ENCODE measurements at regions not wholly inside any gene's neighbourhood (a gene's known extent, or its start where the extent isn't known, plus 50 kb on each side); places are given as distances from the start of the nearest gene placed in this dataset.

GRCh38 chr16:5498562-5498961 lies 401.0 kb upstream of the EEF2KMT start:
- DNase-seq = no peak

DNA sequence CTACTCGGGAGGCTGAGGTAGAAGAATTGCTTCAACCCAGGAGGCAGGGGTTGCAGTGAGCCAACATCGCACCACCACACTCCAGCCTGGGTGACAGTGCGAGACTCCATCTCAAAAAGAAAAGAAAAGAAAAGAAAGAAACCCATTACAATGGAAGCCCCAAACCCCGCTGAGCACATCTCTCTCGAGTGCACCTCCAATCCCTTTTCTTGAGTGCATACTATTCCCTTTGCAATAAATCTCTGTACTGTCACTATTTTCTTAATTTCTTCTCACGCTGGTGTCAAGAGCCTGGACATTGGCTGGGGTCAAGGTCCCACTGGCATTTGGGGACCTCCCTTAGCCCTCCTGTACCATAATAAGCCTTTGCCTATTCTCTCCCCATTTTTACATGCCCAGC lies 398.4 kb upstream of the EEF2KMT start:
- no peak for DNase-seq

DNA sequence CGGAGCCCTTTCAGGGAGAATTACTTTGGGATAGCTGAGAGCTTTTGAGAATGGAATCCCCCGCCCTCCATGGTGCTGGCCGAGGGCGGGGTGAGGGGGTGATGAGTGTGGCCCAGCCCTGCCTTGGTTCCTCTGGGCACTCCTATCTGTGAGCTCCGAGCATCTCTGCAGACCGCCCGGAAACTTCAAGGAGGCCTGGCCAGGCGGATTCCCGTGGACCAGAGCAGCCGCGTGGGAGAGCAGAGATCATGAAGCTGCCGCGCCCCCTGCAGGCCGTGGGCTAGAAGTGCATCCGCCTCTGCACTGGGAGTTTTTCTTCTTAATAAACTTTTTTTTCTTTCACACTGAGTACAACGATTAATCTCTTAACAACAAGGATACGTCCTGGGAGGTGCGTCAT lies 392.9 kb upstream of the EEF2KMT start:
- peak; percentile 27 to 52 for DNase-seq

GRCh38 chr16:5488581-5488980 lies 391.0 kb upstream of the EEF2KMT start:
- no peak for DNase-seq

GRCh38 chr16:5487728-5488127 lies 390.1 kb upstream of the EEF2KMT start:
- no peak for DNase-seq

DNA sequence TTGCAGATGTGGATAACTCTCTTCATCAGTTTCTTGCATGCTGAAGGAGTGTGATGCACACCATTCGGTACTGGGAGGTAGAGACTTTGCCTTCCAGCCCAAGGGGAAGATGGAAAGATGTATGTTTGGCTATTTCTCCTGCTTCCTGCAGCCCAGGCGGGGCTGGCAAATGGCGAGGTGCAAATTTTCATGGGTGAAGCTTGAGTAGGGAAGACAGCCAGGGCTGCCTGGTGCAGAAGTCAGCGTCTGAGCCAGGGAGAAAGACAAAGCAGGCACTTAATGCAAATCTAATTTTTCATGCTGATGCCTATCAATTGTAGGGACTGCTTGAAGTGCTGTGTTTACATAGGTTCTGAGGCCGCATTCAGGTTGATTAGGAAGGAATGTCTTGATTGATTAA lies 384.7 kb upstream of the EEF2KMT start:
- DNase-seq = no peak

- no peak for DNase-seq
These were observed 383.0 kb upstream of the EEF2KMT start for GRCh38 chr16:5480431-5481195.

GRCh38 chr16:5479926-5480325 lies 382.3 kb upstream of the EEF2KMT start:
- no peak for DNase-seq

DNA sequence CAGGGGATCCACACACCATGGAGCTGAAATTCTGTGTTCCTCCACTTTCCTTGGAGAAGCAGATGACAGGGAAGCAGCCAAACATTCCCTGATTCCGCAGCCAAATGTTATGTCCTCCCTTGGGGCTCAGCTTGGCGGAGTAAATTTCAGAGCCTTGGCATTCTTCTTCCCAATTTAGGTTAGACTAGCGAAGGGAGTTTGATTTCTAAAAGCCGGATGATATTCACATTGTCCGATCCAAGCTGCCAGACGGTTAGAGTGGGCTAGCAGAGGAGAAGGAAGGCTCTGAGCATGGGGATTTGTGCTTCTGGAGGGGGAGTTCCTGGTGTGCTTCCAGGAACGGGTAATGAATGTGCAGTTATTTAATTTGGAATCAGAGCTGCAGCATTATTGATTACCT lies 380.4 kb upstream of the EEF2KMT start:
- no peak for DNase-seq

DNA sequence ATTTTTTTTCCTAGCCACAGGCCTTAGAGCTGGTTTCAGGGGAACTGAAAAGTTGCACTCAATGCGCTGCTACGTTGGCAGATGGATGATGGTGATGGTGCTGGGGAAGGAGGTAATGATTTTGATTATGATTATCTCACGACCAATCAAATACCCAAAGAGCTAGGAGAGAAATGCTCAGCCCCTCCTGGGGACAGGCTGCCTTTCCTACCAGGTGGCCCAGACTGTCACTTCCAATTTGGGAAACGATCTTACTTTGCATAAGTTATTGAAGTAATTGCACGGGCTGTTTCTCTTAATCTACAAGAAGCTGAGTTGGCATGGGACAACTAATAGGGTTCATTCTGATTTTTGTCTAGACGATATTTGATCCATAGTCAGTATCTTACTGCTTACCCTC lies 379.7 kb upstream of the EEF2KMT start:
- no peak for DNase-seq

DNA sequence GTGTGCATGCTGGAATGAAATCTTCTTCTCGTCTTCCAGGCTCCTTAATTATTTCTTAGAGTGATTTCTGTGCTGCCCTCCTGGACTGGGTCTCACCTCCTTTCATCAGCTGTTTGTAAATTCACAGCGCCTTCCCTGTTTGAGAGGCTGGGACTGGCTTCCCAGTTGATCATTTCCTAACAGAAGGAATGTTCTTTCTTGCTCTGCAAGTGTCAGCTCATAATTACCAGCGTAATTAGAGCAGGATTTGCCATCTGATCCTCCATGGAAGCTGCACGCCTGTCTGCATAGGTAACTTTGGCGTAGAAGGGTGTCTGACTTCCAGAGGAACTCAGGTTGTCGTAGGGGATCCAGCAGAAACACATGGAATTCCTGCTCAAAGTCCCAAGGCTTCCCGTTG lies 375.0 kb upstream of the EEF2KMT start:
- no peak for DNase-seq

GRCh38 chr16:5468488-5468887 lies 370.9 kb upstream of the EEF2KMT start:
- DNase-seq = no peak

DNA sequence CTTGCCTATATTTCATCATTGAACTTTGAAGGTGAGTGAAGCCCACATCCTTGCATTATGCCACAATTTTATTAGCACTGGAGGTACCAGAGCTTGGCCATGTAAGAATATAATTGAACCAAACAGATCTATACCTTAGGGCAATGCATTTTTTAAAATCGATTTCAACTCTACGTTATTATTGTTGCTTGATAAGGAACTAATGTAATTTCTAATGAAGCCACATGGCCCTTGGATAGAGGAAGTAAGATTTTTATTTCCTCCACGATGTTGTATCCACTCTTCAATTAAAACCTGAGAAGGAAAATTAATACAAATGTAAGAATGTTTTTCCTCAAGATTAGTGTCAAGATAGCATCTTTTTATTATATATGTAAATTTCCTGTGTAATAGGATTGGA lies 370.0 kb upstream of the EEF2KMT start:
- DNase-seq = no peak

DNA sequence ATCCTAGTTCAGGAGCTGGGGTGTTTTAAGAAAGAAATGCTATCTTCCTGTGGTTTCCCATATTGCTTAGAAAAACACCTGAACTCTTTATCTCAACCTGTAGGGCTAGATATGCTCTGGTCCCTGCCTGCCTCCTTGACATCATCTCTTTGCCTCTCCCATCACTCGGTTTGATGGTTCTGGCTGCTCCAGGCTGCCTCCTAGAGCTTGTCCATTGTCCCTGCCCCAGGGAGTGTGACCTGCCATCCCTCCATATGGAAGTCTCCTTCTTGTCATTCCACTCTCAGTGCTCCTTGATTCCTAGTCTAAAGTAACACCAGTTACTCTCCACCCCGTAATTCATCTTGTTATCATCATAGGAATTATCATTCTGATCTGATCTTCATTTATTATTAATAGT lies 369.0 kb upstream of the EEF2KMT start:
- DNase-seq = no peak

GRCh38 chr16:5465714-5466113 lies 368.1 kb upstream of the EEF2KMT start:
- DNase-seq = no peak

DNA sequence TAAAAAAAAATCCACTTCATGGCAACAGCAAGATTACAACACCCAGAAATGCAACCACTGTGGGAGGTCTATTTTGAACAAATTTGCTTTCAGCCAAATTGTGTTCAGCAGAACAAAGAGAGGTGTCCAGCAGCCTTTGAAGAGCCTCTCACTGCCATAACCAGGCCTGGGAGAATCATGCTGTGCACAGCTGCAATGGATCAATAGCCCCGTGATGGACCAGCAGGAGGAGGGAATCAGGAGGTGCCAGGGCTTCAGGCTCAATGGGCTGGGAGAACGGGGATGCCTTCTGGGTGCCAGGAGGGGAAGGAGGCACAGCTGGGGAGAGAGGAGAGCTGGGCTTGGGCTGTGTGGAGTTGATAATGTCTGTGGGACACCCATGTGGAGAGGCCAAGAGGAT lies 366.2 kb upstream of the EEF2KMT start:
- no peak for DNase-seq

DNA sequence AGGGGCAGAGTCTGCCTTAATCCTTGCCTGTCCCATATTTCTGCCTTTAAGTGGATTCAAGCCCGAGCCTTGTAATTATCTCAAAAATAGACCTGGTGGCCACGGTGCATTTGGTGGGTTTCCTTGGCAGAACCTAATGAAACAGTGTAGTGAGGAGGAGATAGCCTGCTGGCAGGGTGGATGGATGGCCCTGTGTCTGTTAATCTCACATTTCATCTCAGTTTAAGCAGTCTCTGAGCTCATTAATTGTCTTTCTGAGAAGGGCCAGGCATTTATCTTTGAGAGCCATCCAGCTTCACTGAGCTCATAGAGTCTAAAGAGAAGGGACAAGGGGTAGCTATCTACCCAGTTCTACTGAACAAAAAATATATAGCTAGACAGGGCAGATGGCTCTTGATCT lies 364.0 kb upstream of the EEF2KMT start:
- no peak for DNase-seq

- no peak for DNase-seq
These were observed 363.5 kb upstream of the EEF2KMT start for GRCh38 chr16:5461141-5461540.

GRCh38 chr16:5460701-5461100 lies 363.1 kb upstream of the EEF2KMT start:
- DNase-seq = no peak

- DNase-seq = no peak
These were observed 362.3 kb upstream of the EEF2KMT start for GRCh38 chr16:5459863-5460262.

GRCh38 chr16:5455110-5455509 lies 357.5 kb upstream of the EEF2KMT start:
- no peak for DNase-seq

DNA sequence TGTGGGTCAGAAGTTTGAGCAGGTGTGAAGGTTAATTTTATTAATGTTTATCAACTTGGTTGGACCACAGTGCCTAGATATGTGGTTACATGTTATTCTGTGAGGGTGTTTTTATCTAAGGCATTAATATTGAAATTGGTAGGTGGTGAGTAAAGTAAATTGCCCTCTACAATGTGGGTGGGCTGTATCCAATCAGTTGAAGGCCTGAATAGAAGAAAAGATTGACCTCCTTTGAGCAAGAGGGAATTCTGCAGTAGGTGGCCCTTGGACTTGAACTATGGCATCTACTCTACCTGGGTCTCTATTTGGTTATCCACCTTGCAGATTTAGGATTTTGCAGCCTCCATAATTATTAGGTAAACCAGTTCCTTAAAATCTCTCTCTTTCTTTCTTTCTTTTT lies 356.8 kb upstream of the EEF2KMT start:
- no peak for DNase-seq

DNA sequence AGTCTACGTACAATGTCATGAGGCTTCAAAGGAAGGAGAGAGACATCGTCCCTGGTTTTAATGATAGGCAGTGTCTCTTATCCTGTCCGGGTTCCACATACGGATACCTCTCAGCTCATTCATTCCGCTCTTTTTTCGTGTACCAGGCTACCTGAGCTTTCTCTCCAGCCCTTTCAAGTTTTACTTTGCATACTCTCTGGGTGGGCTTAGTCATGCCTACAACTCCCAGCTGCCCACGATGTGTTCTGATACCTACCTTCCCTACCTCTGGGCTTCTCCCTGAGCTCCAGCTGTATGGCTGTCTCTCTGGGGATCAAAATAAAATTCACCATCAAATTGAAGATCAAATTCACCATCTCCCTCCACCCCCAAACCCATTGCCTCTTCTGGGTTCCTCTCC lies 354.0 kb upstream of the EEF2KMT start:
- DNase-seq = no peak

DNA sequence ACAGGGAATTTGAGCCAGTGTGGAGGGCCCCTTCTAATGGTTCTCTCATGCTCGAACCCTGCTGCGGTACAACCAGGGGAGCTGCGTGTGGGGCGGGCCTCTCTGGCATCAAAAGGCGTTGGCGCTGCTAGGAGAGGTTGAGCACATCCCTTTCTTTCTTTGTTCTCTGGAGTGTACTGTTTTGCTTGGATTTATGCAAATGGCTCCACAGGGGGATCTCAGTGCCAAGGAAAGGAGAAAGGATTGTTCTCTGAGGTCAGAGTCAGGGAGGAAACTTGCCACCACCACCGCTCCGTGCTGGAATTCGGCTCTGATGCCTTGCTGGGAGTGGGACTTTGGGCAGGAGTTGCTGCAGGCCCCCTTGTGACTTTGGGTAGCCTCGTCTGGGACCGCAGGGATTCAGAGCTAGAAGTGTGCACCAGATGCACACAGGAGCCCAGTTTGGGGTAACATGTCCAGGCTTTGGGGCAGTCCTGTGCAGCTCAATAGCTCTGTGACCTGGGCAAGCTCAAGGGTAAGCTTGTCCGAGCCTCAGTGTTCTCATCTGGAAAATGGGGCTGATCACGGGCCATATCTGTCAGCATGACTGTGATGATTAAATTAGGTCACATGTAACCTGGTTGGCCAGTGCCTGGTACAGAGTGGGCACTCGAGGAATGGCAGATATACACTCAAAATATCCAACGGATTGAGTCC lies 353.0 kb upstream of the EEF2KMT start:
- DNase-seq = no peak

GRCh38 chr16:5449901-5450300 lies 352.3 kb upstream of the EEF2KMT start:
- no peak for DNase-seq

All from inflammatory macrophage treated with lipopolysaccharide for 1 hour (primary cell).